ENCODE measurements at regions not wholly inside any gene's neighbourhood (a gene's known extent, or its start where the extent isn't known, plus 50 kb on each side); places are given as distances from the start of the nearest gene placed in this dataset.

DNA sequence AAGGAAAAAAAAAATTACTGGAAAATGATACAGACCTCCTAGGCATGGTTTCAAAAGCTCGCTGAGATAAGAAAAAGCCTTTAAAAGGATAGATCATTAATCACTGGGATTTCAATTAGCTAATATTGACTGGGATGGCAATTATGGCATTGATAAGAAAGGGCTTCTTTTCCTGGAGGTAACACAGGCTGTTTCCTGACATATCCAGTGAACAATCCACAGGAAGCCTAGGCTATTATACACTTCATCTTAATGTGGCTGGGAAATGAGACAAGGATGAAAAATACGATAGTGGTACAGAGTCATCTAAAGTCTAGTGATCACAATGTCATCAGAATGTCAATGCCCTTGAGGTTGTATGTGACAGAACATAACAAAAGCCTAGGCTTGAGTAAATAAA, 1579.3 kb downstream of the C4orf33 start:
- H3K9me3 ChIP-seq: no peaks in the 10 kb centered on the region
- H3K4me3 ChIP-seq: no peak overlapping the region
- H3K36me3 ChIP-seq: no peaks in the 10 kb centered on the region
- H3K27ac ChIP-seq: no peak overlapping the region
- H3K4me1 ChIP-seq: no peaks in the 10 kb centered on the region
- intact Hi-C loops (cut with DNase I): no loop called here
- DNase-seq (ENCODE audit: extremely low spot score in 2 of 2): no peak
- TF ChIP-seq, protein P1, sequence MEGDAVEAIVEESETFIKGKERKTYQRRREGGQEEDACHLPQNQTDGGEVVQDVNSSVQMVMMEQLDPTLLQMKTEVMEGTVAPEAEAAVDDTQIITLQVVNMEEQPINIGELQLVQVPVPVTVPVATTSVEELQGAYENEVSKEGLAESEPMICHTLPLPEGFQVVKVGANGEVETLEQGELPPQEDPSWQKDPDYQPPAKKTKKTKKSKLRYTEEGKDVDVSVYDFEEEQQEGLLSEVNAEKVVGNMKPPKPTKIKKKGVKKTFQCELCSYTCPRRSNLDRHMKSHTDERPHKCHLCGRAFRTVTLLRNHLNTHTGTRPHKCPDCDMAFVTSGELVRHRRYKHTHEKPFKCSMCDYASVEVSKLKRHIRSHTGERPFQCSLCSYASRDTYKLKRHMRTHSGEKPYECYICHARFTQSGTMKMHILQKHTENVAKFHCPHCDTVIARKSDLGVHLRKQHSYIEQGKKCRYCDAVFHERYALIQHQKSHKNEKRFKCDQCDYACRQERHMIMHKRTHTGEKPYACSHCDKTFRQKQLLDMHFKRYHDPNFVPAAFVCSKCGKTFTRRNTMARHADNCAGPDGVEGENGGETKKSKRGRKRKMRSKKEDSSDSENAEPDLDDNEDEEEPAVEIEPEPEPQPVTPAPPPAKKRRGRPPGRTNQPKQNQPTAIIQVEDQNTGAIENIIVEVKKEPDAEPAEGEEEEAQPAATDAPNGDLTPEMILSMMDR (IDR thresholded peaks at IDR 0.05): no peak
- TF ChIP-seq POLR2AphosphoS5 (IDR thresholded peaks at IDR 0.05; ENCODE audit: insufficient read depth in 1 of 2, low read depth in 1 of 2) (no peak), POLR2A (IDR thresholded peaks at IDR 0.05) (no peak)
- H3K27me3 ChIP-seq: no peaks in the 10 kb centered on the region

DNA sequence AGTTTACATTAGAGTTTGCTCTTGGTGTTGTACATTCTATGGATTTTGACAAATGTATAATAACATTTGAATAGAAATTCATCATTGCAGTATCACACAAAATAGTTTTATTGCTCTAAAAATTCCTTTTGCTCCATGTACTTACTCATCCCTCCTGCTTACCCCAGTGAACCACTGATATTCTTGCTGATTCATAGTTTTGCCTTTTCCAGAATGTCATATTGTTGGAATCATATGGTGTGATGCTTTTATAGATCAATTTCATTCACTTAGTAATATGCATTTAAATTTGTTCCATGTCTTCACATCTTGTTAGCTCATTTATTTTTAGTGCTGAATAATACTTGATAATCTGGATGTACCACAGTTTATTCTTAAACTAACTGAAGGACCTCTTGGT, 1593.2 kb downstream of the C4orf33 start:
- H3K27me3 ChIP-seq: no peaks in the 10 kb centered on the region
- no peak for DNase-seq (ENCODE audit: extremely low spot score in 2 of 2)
- no peaks in the 10 kb centered on the region for H3K36me3 ChIP-seq
- H3K4me1 ChIP-seq: no peaks in the 10 kb centered on the region
- H3K9me3 ChIP-seq: no peaks in the 10 kb centered on the region
- TF ChIP-seq POLR2AphosphoS5 (IDR thresholded peaks at IDR 0.05; ENCODE audit: insufficient read depth in 1 of 2, low read depth in 1 of 2) (no peak), POLR2A (IDR thresholded peaks at IDR 0.05) (no peak)
- TF ChIP-seq, protein P1 (IDR thresholded peaks at IDR 0.05): no peak
- H3K4me3 ChIP-seq: no peak overlapping the region
- no peak overlapping the region for H3K27ac ChIP-seq
- intact Hi-C loops (cut with DNase I): no loop called here

DNA sequence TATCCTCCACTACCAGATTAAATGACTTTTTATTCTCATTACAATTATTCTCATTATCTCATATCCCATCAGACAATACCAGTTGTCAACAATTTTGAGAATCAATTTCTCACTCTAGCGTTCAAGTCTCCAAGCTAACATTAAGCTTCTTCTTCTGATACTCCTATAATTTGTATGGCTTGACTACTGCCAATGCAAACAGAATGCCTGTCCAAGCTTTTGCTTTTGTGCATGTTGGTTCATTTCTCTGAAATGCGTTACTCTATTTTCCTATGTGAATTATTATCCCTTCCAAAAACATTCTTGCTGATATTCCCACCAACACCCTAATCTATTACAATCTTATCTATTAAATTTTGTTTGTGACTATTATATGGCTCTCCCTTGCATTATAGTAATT, 1602.3 kb downstream of the C4orf33 start:
- no peak for DNase-seq (ENCODE audit: extremely low spot score in 2 of 2)
- Histone ChIP-seq H3K27ac (no peak overlapping the region), H3K36me3 (no peaks in the 10 kb centered on the region), H3K9me3 (no peaks in the 10 kb centered on the region), H3K4me3 (no peak overlapping the region), H3K27me3 (no peaks in the 10 kb centered on the region), H3K4me1 (no peaks in the 10 kb centered on the region)
- intact Hi-C loops (cut with DNase I): no loop called here
- TF ChIP-seq POLR2A (IDR thresholded peaks at IDR 0.05) (no peak), POLR2AphosphoS5 (IDR thresholded peaks at IDR 0.05; ENCODE audit: insufficient read depth in 1 of 2, low read depth in 1 of 2) (no peak)
- TF ChIP-seq, protein P1 (IDR thresholded peaks at IDR 0.05): no peak

DNA sequence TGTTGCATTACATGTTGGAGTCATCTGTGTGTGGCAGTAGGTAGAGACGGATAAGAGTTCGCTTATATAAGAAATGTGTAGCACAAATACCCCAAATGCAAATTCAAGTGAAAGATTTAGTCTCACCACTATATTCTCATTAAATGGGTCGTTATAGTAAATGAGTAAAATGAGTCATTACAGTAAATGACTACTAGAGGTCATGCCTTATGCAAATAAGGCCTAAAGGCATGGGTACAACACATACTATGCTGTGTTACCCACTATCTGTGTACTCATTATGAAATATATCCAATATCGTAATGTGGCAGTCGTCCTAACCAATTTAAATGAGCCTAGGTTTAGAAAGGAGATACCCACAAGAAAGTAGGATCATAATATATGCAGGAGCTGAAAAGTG, 1603.1 kb downstream of the C4orf33 start:
- no peak overlapping the region for H3K4me3 ChIP-seq
- no peaks in the 10 kb centered on the region for H3K4me1 ChIP-seq
- no peak for DNase-seq (ENCODE audit: extremely low spot score in 2 of 2)
- H3K27ac ChIP-seq: no peak overlapping the region
- no peaks in the 10 kb centered on the region for H3K9me3 ChIP-seq
- no peaks in the 10 kb centered on the region for H3K36me3 ChIP-seq
- H3K27me3 ChIP-seq: no peaks in the 10 kb centered on the region
- TF ChIP-seq, protein P1 (IDR thresholded peaks at IDR 0.05): no peak
- TF ChIP-seq POLR2A (IDR thresholded peaks at IDR 0.05) (no peak), POLR2AphosphoS5 (IDR thresholded peaks at IDR 0.05; ENCODE audit: insufficient read depth in 1 of 2, low read depth in 1 of 2) (no peak)
- intact Hi-C loops (cut with DNase I): no loop called here

DNA sequence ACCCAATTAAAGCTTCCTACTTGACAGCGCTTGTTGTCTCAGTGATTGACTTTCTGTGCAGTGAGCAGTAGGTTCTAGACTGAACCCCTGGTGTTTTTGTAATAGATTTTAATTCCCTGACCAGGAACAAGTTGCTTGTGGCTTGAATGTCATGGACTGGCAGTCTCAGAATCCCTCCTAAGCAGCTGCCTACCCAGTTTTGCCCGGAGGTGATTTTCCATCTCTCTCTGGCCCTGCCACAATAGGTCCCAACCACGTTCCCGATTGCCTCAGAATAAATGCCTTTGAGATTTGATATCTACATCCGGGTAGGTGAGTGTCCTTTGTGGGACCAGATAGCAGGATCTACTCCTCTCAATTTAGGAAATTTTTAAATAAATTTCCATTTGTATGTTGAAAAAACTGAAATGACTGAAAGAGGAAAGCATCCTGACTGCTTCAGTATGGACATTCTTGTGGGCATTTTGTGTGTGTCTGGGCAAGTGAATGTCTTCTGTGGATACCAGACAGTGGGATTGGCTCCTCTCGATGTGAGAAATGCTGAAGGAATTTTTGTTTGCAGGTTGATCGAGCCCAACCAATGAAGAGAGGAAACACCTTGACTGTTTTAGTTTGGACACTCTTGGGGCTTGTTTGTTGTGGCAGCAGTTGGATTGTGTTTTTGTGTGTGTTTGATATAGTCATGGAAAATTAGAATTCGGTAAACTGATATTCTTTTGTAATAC, 1607.4 kb downstream of the C4orf33 start:
- DNase-seq (ENCODE audit: extremely low spot score in 2 of 2): no peak
- Histone ChIP-seq H3K36me3 (no peaks in the 10 kb centered on the region), H3K27me3 (no peaks in the 10 kb centered on the region), H3K4me1 (no peaks in the 10 kb centered on the region), H3K27ac (no peak overlapping the region), H3K9me3 (no peaks in the 10 kb centered on the region), H3K4me3 (no peak overlapping the region)
- intact Hi-C loops (cut with DNase I): no loop called here
- TF ChIP-seq POLR2A (IDR thresholded peaks at IDR 0.05) (no peak), POLR2AphosphoS5 (IDR thresholded peaks at IDR 0.05; ENCODE audit: insufficient read depth in 1 of 2, low read depth in 1 of 2) (no peak)
- TF ChIP-seq, protein P1 (IDR thresholded peaks at IDR 0.05): no peak

Measured in vagina (tissue), 2 donors.